ENCODE measurements at regions not wholly inside any gene's neighbourhood (a gene's known extent, or its start where the extent isn't known, plus 50 kb on each side); places are given as distances from the start of the nearest gene placed in this dataset.

DNA sequence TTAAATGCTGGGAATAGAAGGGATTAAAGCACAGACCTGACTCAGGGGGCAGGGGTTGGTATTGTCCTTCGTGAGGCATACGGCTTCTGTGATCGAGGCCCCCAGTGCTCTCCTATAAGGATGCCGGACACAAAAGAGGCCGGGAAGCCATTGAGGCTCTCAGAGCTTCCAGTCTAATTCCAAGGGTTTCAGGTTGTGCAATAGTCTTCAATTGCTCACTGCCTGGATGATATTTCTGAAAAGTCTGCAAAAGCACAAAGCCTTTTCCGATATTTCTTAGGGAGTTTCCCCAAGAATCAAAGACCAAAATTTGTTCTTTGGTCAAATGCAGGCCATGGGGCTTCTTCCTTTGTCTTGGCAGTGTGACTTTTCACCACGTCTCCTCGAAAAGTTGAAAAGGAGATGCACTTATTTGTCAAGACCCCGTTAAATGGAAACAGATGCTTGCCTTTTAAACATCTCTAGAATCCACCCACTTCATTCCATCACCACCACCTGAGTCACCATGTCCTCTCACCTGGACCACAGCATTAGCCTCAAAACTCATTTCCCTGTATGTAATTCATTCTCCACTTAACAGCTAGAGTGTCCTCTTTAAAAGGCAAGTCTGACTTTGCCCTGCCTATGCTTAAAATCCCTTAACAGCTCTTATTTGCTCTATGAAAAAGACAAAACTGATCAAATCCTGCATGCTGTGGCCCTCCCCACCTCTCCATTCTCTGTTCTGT, 134.8 kb upstream of the NAMPT start:
- DNase-seq (ENCODE audit: low spot score) = no peak

DNA sequence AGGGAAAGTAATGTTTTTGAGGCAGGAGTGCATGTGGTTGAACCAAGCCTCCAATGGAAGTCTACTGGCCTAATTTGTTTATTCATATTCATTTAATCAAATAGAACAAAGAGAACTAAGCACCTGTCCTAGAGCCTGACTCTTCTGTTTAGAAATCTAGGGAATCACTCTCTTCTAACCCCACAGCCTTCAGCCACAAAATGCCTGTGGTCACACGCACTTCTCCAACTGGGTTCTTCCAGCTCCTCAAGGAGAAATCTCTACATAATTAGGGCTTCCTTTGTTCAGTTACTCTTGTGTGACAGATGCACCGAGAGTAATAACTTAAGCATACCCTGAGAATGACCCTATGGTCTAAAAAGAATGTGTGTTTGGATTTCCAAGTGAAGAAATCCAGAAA, 133.7 kb upstream of the NAMPT start:
- no peak for DNase-seq (ENCODE audit: low spot score)

GRCh38 chr7:106418094-106418493, 133.3 kb upstream of the NAMPT start:
- DNase-seq (ENCODE audit: low spot score) = no peak

- no peak for DNase-seq (ENCODE audit: low spot score)
Measured at GRCh38 chr7:106417273-106417902, 132.6 kb upstream of the NAMPT start.

GRCh38 chr7:106416430-106416829, 131.6 kb upstream of the NAMPT start:
- DNase-seq (ENCODE audit: low spot score) = no peak

GRCh38 chr7:106415433-106415832, 130.7 kb upstream of the NAMPT start:
- DNase-seq (ENCODE audit: low spot score) = no peak

DNA sequence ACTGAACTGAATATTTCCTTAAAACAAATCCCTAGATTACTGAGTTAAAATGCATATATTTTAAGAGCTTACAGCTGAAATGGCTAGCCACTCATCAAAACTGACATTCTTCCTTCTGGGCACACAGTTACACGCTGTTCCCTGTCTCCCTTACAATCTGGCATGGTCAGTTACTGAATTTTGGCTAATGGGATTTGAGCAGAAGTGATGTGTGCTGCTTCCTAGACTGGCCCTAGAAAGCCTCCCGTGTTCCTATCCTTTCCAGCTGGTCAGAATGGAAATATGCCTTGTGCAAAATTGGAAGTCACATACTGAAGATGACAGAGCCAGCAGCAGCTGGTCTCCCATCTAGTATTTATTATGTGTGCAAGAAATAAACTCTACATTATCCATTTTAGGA, 128.7 kb upstream of the NAMPT start:
- DNase-seq (ENCODE audit: low spot score) = no peak

DNA sequence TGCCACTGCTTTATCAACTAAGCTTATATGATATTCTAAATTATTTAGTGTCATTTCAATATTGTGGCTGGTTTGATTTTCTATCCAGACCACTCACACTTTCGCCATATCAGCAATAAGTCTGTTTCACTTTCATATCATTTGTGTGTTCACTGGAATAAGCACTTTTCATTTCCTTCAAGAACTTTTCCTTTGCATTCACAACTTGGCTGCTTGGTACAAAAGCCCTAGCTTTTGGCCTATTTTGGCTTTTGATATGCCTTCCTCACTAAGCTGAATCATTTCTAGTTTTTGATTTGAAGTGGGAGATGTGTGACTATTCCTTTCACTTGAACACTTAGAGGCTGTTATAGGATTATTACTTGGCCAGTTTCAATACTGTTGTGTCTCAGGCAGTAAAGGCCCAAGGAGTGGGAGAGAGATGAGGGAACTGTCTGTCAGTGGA, 120.9 kb upstream of the NAMPT start:
- DNase-seq (ENCODE audit: low spot score) = no peak

DNA sequence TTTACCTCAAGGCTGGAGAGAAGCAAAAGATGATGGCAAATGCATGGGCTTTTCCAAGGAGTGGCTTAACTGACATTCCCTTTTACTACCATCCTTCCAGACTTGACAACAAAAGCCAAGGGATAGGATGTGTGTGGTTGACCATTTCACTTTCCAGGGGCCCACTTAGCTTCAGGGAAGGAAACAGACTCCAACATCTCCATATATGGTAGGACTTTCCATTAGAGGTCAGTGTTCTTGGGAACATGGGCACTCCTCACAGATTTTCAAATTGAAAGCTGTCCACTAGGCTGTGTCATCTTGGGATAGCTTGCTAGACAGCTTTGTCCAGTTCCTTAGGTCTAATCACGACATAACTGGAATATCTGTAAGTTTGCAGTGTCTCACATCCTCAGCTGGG, 118.1 kb upstream of the NAMPT start:
- DNase-seq (ENCODE audit: low spot score) = no peak

GRCh38 chr7:106400923-106401322, 116.1 kb upstream of the NAMPT start:
- DNase-seq (ENCODE audit: low spot score) = no peak

DNA sequence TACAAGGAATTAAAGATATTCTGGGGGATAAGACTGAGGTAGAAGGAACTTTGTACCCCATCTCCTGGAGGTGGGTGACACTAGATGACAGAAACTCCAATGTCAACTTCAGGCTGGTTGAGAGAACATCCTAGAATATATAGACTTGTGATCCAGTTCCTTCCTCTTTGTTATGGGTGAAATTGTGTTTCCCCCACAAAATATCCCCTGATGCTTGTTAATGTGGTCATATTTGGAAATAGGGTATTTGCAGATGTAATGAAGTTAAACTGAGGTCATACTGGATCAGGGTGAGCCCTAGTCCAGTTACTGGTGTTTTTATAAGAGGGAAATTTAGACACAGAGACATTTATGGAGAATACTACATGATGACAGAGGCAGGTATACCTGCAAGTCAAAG, 114.0 kb upstream of the NAMPT start:
- no peak for DNase-seq (ENCODE audit: low spot score)

- no peak for DNase-seq (ENCODE audit: low spot score)
Measured at GRCh38 chr7:106397994-106398393, 113.2 kb upstream of the NAMPT start.

GRCh38 chr7:106394526-106394925, 109.7 kb upstream of the NAMPT start:
- no peak for DNase-seq (ENCODE audit: low spot score)

DNA sequence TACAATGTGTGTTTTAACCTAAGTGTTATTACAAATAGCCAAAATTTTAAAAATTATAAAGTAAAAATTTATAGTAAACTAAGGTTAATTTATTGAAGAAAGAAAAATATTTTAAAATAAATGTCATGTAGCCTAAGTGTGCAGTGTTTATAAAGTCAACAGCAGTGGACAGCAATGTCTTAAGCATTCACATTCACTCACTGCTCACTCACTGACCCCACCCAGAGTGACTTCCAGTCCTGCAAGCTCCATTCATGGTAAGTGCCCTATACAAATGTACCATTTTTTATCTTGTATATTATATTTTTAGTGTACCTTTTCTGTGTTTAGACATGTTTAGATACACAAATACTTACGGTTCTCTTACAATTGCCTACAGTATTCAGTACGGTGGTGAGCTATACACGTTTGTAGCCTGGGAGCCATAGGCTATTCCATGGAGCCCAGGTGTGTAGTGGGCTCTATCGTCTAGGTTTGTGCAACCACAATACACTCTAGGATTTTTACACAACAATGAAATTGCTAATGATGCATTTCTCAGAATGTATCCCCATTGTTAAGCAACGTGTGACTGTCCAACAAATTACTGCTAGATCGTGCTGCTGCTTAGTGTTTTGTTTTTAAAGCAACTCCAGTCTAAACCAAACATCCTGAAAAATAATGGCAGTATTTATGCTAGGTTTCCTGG, 108.9 kb upstream of the NAMPT start:
- no peak for DNase-seq (ENCODE audit: low spot score)

GRCh38 chr7:106392590-106392989, 107.8 kb upstream of the NAMPT start:
- DNase-seq (ENCODE audit: low spot score) = no peak

- no peak for DNase-seq (ENCODE audit: low spot score)
Measured at GRCh38 chr7:106392144-106392543, 107.4 kb upstream of the NAMPT start.

DNA sequence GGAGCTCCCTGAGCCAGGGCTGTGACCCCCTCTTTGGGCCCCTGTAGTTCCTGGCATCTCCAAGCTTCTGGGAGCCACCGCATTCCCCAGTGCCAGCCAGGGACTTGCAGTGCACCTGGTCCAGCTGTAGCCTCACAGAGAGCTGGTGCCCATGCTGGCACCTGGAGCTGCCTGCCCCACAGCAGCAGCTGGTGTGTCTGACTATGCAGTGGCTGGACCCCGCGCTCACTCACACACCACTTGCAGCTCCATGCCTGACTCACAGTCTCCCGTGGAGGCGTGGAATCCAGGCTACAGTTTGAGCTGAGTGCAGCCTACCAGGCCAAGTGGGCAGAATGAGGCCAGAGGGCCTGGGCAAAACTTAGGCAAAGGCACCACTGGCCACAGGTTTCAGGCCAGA, 102.2 kb upstream of the NAMPT start:
- no peak for DNase-seq (ENCODE audit: low spot score)

- no peak for DNase-seq (ENCODE audit: low spot score)
Measured at GRCh38 chr7:106384373-106384772, 99.6 kb upstream of the NAMPT start.

GRCh38 chr7:106382929-106383328, 98.1 kb upstream of the NAMPT start:
- DNase-seq (ENCODE audit: low spot score) = no peak

GRCh38 chr7:106382129-106382528, 97.3 kb upstream of the NAMPT start:
- DNase-seq (ENCODE audit: low spot score) = no peak

DNA sequence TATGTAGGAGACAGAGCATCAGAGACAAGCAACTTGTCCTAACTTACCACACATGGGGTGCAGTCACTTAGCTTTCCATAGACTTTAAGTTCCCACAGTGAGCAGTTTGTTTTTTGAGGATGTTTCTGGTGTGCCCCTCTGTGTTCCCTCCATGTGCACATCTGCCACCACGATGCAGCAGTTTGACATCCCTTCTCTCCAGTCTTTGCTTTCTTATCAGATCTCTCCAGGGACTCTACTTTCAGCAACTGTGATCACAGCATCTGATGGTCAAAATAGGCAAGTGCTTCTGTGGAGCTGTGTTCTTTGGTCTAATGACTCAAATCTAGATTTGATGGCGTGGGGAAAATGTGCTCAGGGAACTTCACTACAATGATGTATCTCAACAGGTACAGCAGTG, 96.5 kb upstream of the NAMPT start:
- DNase-seq (ENCODE audit: low spot score) = no peak

GRCh38 chr7:106377847-106378361, 93.1 kb upstream of the NAMPT start:
- no peak for DNase-seq (ENCODE audit: low spot score)
